GM21381 (cell line): ENCODE measurements at regions not wholly inside any gene's neighbourhood (a gene's known extent, or its start where the extent isn't known, plus 50 kb on each side); places are given as distances from the start of the nearest gene placed in this dataset.
"Not testable (repeated sequence)": the region's sequence is repeated elsewhere in the genome, so short reads cannot be mapped to it uniquely, and the experiment has no call there.

Experiments
- ATAC-seq: cut with Tn5 transposase; IDR thresholded peaks from one replicate; pipeline ENCODE4 v1.9.1; 2021; ENCODE audit warnings: mild to moderate bottlenecking, moderate library complexity; ENCODE audit not compliant: unreplicated experiment

DNA sequence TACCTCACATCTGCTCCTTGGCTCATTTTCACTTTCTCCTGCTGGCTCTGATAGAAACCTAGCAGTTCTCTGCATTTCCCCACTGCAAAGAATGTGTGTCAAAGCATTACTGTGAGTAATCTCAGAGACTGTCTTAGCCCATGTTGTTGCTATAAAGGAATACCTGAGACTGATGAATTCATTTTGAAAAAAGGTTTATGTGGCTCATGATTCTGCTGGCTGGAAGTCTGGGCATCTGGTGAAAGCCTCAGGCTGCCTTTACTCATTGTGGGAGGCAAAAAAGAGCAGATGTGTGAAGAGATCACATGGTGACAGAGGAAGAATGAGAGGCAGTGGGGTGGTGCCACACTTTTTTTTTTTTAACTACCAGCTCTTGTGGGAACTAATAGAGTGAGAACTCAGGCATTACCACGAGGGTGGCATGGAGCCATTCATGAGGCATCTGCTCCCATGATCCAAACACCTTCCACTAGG, 191.6 kb upstream of the CTNND2 start:
- ATAC-seq, result peak; percentile 58

DNA sequence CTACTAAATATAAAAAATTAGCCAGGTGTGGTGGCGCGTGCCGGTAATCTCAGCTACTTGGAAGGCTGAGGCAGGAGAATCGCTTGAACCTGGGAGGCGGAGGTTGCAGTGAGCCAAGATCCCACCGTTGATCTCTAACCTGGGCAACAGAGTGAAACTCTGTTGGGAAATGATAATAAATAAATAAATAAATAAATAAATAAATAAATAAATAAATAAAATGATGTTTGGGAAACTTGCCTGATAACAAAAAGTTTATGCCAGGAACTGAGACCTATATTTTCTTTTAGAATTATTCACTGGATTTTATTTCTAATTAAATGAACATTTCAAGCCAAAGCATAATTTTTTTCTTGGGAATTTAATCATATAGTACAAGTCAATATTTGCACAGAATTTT, 189.3 kb upstream of the CTNND2 start:
- no peak for ATAC-seq

- ATAC-seq, result no peak
Observed at GRCh38 chr5:12080761-12081160, 176.5 kb upstream of the CTNND2 start.

DNA sequence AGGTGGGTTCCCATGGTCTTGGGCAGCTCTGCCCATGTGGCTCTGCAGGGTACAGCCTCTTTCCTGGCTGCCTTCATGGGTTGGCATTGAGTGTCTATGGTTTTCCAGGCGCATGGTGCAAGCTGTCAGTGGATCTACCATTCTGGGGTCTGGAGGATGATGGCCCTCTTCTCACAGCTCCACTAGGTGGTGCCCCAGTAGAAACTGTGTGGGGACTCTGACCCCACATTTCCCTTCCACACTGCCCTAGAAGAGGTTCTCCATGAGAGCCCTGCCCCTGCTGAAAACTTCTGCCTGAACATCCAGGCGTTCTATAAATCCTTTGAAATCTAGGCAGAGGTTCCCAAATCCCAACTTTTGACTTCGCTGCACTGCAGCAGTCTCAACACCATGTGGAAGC, 174.0 kb upstream of the CTNND2 start:
- not testable (repeated sequence) for ATAC-seq

DNA sequence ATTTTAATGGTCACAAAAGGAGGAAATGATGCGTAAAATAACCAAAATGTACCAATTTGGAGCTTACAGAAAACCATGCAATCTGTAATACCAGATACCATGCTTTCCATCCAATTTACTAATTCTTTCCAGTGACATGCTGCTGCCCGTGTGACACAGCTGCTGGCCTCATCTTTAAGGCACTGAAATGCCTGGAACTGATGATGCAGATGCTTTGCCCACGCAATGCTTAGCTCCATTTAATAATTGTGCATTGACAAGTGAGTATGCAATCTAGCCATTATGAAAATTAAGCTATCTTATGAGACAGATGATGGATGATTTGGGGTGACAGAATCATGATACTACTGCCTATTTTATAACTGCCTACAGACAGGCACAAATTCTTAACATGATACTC, 169.2 kb upstream of the CTNND2 start:
- no peak for ATAC-seq

- no peak for ATAC-seq
Observed at GRCh38 chr5:12072441-12072840, 168.2 kb upstream of the CTNND2 start.

DNA sequence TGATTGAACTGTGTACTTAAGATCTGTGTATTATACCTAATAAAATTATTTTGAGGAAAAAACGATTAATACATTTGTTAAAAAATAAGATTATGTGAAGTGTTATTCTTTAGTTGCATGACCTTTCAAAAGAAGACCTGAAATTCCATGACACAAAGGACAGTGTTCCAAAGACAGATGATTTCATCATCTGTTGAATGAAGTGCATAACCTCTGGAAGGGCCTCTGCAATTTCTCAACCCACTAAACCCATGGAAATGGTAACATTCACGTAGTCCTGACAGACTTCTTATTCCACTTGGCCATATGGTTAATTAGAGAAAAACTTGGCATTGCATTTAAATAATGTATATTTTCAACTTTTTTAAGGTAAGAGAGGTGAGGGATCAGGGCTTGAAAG, 167.2 kb upstream of the CTNND2 start:
- ATAC-seq, result no peak

DNA sequence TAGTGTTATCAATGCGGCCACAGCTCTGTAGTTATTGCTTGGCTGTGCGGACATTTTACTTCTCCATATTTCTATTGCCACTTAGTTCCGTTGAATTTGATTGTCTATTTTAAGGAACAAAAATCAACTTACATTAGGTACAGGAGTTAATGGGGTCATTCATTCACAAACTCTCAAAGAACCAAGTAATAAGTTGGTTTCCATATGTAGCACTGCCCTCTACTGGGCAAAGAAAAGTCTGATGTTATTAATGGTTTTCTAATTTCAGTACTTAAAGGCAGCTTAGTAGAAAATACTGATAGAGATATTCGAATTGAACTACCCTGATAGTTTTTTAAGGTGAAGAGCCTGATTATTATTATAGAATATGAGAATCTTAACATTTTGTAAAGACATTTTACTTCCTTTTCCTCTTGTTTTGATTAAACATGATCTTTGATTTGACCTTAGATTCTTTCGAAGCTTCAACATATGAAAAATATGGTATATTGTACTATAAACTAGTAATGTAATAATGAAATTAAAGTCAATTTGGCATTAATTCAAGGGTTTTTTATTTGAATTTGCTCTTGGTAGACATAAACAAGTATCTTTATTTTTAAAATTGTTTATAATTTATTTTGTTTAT, 119.5 kb upstream of the CTNND2 start:
- no peak for ATAC-seq

GRCh38 chr5:12022444-12022843, 118.2 kb upstream of the CTNND2 start:
- ATAC-seq, result no peak

DNA sequence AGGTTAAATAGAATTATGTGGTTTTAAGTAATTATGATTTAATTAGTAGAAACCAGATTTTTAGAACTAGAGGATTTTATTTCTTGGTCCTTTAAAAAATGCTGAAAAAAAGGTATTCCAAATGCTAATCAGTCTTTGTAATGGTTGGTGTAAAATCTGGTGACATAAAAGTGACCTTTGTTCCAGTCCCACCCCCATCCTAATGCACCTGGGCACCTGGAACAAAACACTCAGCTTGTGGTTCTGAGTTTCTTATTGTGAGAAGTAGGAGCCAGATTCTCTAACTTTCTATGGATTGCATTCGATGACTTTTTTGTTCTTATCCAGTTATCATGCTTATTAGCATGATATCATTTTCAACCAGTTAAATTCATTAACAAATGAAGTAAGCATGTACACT, 115.1 kb upstream of the CTNND2 start:
- no peak for ATAC-seq

- no peak for ATAC-seq
Observed at GRCh38 chr5:12017007-12017406, 112.8 kb upstream of the CTNND2 start.

- ATAC-seq, result no peak
Observed at GRCh38 chr5:12016159-12016746, 112.0 kb upstream of the CTNND2 start.

GRCh38 chr5:12013351-12013750, 109.1 kb upstream of the CTNND2 start:
- no peak for ATAC-seq

- no peak for ATAC-seq
Observed at GRCh38 chr5:12003680-12004079, 99.4 kb upstream of the CTNND2 start.

DNA sequence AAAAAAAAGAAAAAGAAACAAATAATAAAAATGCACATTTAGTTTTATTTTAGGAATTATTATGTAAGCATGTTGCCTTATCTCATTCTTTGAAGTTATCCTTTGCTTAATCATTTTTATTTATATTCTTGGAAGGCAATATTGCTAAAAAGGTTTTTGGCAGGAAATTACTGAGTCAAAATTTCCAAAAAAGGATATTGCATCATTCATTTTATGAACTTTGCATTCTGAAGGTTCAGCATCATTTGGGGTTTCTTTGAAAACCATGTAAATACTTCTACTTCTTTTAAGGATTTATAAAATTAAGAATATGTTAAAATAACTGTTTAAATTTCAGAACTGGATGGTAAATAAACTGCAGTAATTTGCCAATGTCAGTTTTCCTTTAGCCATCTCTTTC, 94.2 kb upstream of the CTNND2 start:
- ATAC-seq, result no peak

GRCh38 chr5:11997942-11998341, 93.7 kb upstream of the CTNND2 start:
- no peak for ATAC-seq

- ATAC-seq, result no peak
Observed at GRCh38 chr5:11992518-11992917, 88.3 kb upstream of the CTNND2 start.

DNA sequence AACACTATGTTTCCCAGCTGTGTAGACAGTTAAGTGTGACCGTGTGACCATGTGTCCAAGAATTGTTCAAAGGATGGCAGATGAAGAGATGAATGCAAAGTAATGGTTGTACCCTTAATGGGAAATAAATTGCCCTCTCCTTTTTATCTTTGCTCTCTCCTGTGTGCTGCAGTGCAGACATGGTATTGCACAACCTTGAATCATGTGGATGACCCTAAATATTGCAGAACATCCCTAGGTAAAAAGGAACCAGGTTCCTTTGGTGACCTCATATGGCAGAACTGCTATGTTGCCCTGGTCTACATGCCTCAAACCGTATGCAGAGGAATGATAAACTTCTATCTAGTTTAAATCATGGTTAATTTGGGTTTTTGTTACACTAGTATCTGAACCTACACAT, 81.7 kb upstream of the CTNND2 start:
- no peak for ATAC-seq

DNA sequence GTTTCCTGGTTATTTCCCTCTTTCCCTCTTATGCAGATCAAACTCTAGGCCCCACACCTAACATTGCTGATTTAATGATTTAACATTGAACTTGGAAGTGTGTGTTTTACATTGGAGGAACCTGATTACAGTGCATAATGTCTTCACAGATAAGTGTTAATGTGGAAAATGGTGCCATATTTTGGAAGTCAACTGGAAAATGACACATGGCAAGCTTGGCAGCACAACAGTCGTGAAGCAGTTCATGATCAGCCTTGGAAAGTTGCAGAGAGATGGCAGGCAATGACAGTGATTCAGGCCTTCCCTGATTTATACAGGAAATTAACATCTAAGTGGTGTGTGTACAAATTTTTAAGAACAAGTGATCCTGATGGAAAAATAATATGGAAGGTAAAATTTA, 80.0 kb upstream of the CTNND2 start:
- no peak for ATAC-seq

- no peak for ATAC-seq
Observed at GRCh38 chr5:11981986-11982385, 77.7 kb upstream of the CTNND2 start.

DNA sequence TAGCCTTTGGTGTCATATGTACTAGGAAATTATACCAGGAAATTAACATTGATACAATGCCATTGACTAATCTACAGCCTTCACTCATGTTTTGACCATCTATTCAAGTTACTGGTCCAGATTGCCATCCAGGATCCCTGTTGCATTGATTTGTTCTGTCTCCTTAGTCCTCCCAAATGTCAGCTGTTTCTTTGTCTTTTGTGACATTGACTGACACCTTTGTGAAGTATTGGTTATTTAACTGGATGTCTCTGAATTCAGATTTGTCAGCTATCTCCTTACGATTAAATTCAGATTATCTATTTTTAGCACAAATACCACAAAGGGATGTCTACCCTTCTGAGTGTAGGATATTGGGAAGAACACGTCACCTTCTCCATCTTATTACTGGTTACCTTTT, 73.7 kb upstream of the CTNND2 start:
- ATAC-seq, result no peak

DNA sequence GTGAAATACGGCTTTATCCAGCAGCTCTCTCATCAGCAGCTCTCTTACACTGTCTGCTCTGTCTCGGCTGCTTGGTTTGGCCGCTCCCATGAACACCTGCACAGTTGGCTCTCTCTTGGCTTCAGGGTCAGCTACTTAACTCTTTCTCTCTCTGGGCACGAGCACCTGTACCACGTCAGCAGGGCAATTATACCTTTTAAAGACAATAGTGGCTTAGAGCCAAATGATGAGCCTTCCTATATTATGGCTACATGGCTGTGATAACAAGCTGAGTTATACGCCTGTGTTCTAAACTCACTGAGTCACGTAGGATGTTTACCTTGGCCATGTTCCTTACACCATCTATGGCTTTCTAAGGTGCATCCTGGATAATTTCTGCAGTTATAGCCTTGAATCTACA, 69.2 kb upstream of the CTNND2 start:
- no peak for ATAC-seq

GRCh38 chr5:11963227-11963626, 59.0 kb upstream of the CTNND2 start:
- ATAC-seq, result no peak
